GM12878 (cell line): ENCODE measurements at regions not wholly inside any gene's neighbourhood (a gene's known extent, or its start where the extent isn't known, plus 50 kb on each side); places are given as distances from the start of the nearest gene placed in this dataset.

Experiments used
- ATAC-seq: fragments of 200-7000 bp; cut with Tn5 transposase; 3 replicates; pipeline ENCODE4 v1.9.1; 2020; ENCODE audit warnings: mild to moderate bottlenecking, moderate library complexity
- BruUV-seq: library from RNA; stranded (reverse); fragments of 400-500 nt; replicated peaks from 2 replicates; lab custom pipeline; 2021; lab: Mats Ljungman, UMichigan
- CTCF ChIA-PET: fragments of 300-600 bp; sonication (Branson Sonifier 250); formaldehyde crosslinking; extraction: SDS; loops from one replicate; lab custom pipeline; 2021; ENCODE audit warnings: inconsistent platforms; lab: Yijun Ruan, JAX
- POLR2A ChIA-PET: fragments of 350-600 bp; formaldehyde crosslinking; extraction: SDS; loops from one replicate; lab custom pipeline; 2021; ENCODE audit warnings: inconsistent platforms; lab: Charles Lee
- RAD21 ChIA-PET: fragments of 300-600 bp; sonication (Branson Sonifier 250); formaldehyde crosslinking; loops from one replicate; lab custom pipeline; 2023; ENCODE audit warnings: antibody characterized with exemption; ENCODE audit not compliant: unreplicated experiment; lab: Charles Lee
- SMC1A ChIA-PET: fragments of 300-600 bp; sonication (Branson Sonifier 250); formaldehyde crosslinking; loops from one replicate; lab custom pipeline; 2023; ENCODE audit not compliant: unreplicated experiment, uncharacterized antibody; lab: Charles Lee
- DNase-seq: peaks from one replicate; pipeline ENCODE4 v3.0.0-alpha.2; 2011; ENCODE audit warnings: low read depth, low spot score
- FAIRE-seq: peaks from 3 replicates; lab custom pipeline; 2011; peaks lifted over from hg19 to GRCh38; lab: Jason Lieb, UNC
- H2AFZ ChIP-seq: 2 replicates; pipeline ENCODE4 v1.6.0; 2011; ENCODE audit warnings: low read depth, low read length, control low read depth; ENCODE audit not compliant: control insufficient read depth
- H3K27ac ChIP-seq: 2 replicates; pipeline ENCODE4 v1.5.1; 2011; ENCODE audit warnings: control low read depth; ENCODE audit not compliant: control insufficient read depth, insufficient read depth
- H3K27me3 ChIP-seq, 2 experiments: replicated peaks in 1 of 2; 2 replicates each; pipeline versions ENCODE4 v1.6.0 to v1.6.1; 2011; ENCODE audit warnings: low read length in 1 of 2; ENCODE audit not compliant: control insufficient read depth in 2 of 2, insufficient read depth in 2 of 2
- H3K36me3 ChIP-seq, 2 experiments: 2 replicates each; pipeline ENCODE4 v1.5.1; 2011; ENCODE audit warnings: low read length in 1 of 2; ENCODE audit not compliant: control insufficient read depth in 2 of 2, insufficient read depth in 2 of 2
- H3K4me1 ChIP-seq: 2 replicates; pipeline ENCODE4 v1.6.1; 2011; ENCODE audit warnings: mild to moderate bottlenecking, low read length, moderate library complexity, mixed read lengths; ENCODE audit not compliant: control insufficient read depth, insufficient read depth
- H3K4me2 ChIP-seq: 2 replicates; pipeline ENCODE4 v1.6.0; 2011; ENCODE audit warnings: control low read depth; ENCODE audit not compliant: control insufficient read depth, insufficient read depth
- H3K4me3 ChIP-seq: fragments of 200-600 bp; sonication (generic); 2 replicates; pipeline ENCODE4 v1.5.1; 2016
- H3K79me2 ChIP-seq: 2 replicates; pipeline ENCODE4 v1.6.0; 2011; ENCODE audit warnings: low read length; ENCODE audit not compliant: control insufficient read depth, insufficient read depth
- H3K9ac ChIP-seq: 2 replicates; pipeline ENCODE4 v1.8.0; 2011; ENCODE audit warnings: low read length, control low read depth, mixed read lengths; ENCODE audit not compliant: control insufficient read depth, insufficient read depth
- H3K9me3 ChIP-seq: replicated peaks from 3 replicates; pipeline ENCODE4 v1.5.1; 2011; ENCODE audit warnings: mild to moderate bottlenecking, low read length; ENCODE audit not compliant: control insufficient read depth, insufficient read depth
- H4K20me1 ChIP-seq: 2 replicates; pipeline ENCODE4 v1.6.0; 2011; ENCODE audit not compliant: control insufficient read depth, insufficient read depth
- ETV6 ChIP-seq, 2 experiments: fragments of 450-650 bp in 1 of 2; IDR thresholded peaks in 1 of 2; conservative IDR thresholded peaks in 1 of 2; 2 replicates each; pipeline ENCODE4 v1.6.1; 2014; ENCODE audit warnings: antibody characterized with exemption in 1 of 2, borderline replicate concordance in 1 of 2, low read depth in 1 of 2, mild to moderate bottlenecking in 1 of 2, moderate library complexity in 1 of 2
- HDAC2 ChIP-seq: fragments of 200-600 bp; sonication (generic); IDR thresholded peaks from 2 replicates; pipeline ENCODE4 v1.6.1; 2017
- MXI1 ChIP-seq: fragments of 150-350 bp; IDR thresholded peaks from 2 replicates; pipeline ENCODE4 v1.6.1; 2011; ENCODE audit warnings: low read depth, mild to moderate bottlenecking, inconsistent platforms, low read length, improper control_type of control experiment
- MYB ChIP-seq: fragments of 150-350 bp; IDR thresholded peaks from 2 replicates; pipeline ENCODE4 v1.6.1; 2014; ENCODE audit warnings: mild to moderate bottlenecking, low read depth, low read length, borderline replicate concordance
- PAX5 ChIP-seq: IDR thresholded peaks from 2 replicates; pipeline ENCODE4 v1.6.1; 2011; ENCODE audit warnings: low read depth, low read length, borderline replicate concordance
- TCF7 ChIP-seq: IDR thresholded peaks from 2 replicates; pipeline ENCODE4 v1.6.1; 2014; ENCODE audit warnings: antibody characterized with exemption, borderline replicate concordance
- WGBS: methylation state at CpG from one replicate; pipeline ENCODE4 v1.1.6; 2016; ENCODE audit warnings: low lambda C conversion rate; ENCODE audit not compliant: insufficient replicate concordance, insufficient coverage; ENCODE audit errors: missing lambda C conversion rate; 5-methylcytosine and 5-hydroxymethylcytosine counted together
- in situ Hi-C: fragments of 300-500 bp; cut with MboI; formaldehyde crosslinking; loops from 9 replicates; pipeline ENCODE4 v1.14.3; 2018; ENCODE audit warnings: mixed read lengths
- intact Hi-C: fragments of 100-400 bp; cut with micrococcal nuclease; formaldehyde crosslinking; loops from one replicate; pipeline ENCODE4 v1.14.2; 2022; ENCODE audit not compliant: unreplicated experiment
- TF ChIP-seq, protein P1 (sequence below): IDR thresholded peaks from 2 replicates; pipeline ENCODE4 v1.6.1; 2012; ENCODE audit warnings: low read depth, low read length, improper control_type of control experiment

DNA sequence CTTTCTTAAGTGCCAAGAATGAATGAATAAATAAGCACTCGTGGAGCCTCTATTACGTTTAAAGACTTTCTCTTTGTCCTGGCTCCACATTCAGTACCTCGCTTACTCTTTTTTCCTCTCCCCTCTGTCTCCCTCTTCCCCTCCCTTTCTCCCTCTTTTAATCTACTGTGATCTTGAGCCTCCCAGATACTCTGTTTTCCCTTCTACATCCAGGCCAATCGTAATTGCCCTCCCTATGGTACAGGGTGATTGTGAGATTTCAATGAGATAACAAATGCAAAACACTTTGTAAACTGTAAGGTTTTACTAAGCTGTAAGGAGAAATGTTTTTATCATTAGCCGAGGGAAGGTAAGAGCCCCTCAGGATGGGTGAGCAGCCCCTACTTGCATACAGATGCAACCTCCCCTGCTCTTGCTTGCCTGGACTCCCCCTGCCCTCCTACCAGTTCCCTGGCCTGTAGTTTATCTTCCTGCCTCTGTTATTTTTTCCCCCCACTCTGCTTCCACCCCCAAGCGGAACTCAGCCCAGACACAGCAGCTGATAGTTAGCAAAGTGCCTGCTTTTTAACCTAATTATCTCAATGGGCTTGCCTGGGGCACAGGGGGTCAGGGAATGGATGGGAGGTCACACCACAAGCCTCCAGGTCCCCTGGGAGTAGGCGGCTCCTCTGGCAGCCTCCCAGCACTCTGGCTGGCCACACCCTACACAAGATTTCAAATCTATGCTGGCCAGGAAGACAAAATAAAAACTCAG lies 76.9 kb upstream of the CADM1 start (continued):
- TF ChIP-seq ETV6 (conservative IDR thresholded peaks at IDR 0.05 in 1 of 2, IDR thresholded peaks at IDR 0.05 in 1 of 2; ENCODE audit: borderline replicate concordance in 1 of 2, low read depth in 1 of 2) (no peak), HDAC2 (no peak)

GRCh38 chr11:115580416-115580815 lies 76.2 kb upstream of the CADM1 start:
- POLR2A ChIA-PET = no interaction called here
- TF ChIP-seq, protein P1, sequence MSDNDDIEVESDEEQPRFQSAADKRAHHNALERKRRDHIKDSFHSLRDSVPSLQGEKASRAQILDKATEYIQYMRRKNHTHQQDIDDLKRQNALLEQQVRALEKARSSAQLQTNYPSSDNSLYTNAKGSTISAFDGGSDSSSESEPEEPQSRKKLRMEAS = no peak
- TF ChIP-seq MYB (no peak), TCF7 (no peak), PAX5 (no peak), MXI1 (no peak)
- H3K36me3 ChIP-seq = no peaks in the 10 kb centered on the region
- H3K4me2 ChIP-seq = no peak overlapping the region
- SMC1A ChIA-PET = no interaction called here
- H3K79me2 ChIP-seq = no peaks in the 10 kb centered on the region
- intact Hi-C loops (no loop called here), in situ Hi-C loops (no loop called here)
- H3K27ac ChIP-seq = no peak overlapping the region
- WGBS = 36% methylated on average over 4 of the region's 4 CpGs
- peaks cover 8% of the 10 kb centered on the region for H3K4me1 ChIP-seq
- RAD21 ChIA-PET = no interaction called here
- no peaks in the 10 kb centered on the region for H4K20me1 ChIP-seq
- CTCF ChIA-PET = interaction anchor here (0.5 kb wide), 1 partner anchor 18 kb away, joined by 3 read pairs; no protein-coding TSS in a partner anchor
- H3K9ac ChIP-seq = no peak overlapping the region
- DNase-seq (no peak), ATAC-seq (no peak), FAIRE-seq (no peak)
- H3K4me3 ChIP-seq = no peak overlapping the region
- H3K27me3 ChIP-seq = no peaks in the 10 kb centered on the region
- H2AFZ ChIP-seq = no peak overlapping the region
- no peaks in the 10 kb centered on the region for H3K9me3 ChIP-seq
- BruUV-seq = no TSS peak
